ENCODE measurements at regions not wholly inside any gene's neighbourhood (a gene's known extent, or its start where the extent isn't known, plus 50 kb on each side); places are given as distances from the start of the nearest gene placed in this dataset.

GRCh38 chr9:38229504-38230155, 160.6 kb upstream of the SHB start:
- TF ChIP-seq CTCF (IDR thresholded peaks at IDR 0.05) = no peak
- no peak for TF ChIP-seq POLR2A (IDR thresholded peaks at IDR 0.05)
